ENCODE measurements at regions not wholly inside any gene's neighbourhood (a gene's known extent, or its start where the extent isn't known, plus 50 kb on each side); places are given as distances from the start of the nearest gene placed in this dataset.
A peak's percentile ranks its signal among the peaks of the same experiment; 100 is the strongest.

DNA sequence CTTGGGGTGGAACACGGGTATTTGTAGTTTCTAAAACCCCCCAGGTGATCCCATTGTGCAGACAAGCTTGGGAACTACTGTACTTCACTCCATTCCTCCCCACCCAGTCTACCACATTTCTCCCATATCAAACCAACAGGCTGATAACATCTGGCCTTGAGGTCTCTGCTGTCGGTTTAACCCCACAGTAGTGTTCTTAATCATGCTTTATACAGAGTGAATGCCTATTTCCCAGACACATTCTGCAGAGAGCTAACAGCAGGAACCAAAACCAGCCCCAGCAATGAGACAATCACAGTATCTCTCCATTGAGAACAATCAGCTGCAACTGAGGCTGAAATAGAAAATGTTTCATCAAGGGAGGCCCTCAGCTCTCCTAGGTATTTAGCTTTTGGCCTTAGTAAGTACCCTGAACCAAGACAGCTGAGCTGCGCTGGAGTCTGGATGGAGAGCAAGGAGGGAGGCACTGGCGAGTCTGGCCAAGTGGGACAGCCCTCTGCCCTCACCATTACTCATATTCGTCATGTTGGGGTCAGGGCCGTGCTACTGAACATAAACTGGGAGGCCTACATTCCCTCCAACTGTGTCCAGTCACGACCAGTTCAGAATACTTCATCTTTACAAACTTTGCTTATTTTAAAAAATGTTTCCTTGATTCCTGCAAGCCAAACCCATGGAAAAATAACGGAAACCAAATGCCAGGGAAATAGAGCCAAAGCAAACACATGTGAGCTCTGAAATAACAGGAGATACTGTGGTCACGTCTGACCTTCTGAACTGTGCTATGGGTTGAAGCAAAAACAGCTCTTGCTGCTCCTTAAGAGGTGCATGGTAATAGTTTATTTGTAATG is 81.0 kb downstream of the CCDC34 start:
- DNase-seq (peak; percentile 38), ATAC-seq (ENCODE audit: insufficient read depth, low read depth) (peak; percentile 93)
- Histone ChIP-seq H3K79me2 (ENCODE audit: insufficient read depth, low read length) (no peaks in the 10 kb centered on the region), H3K36me3 (ENCODE audit: insufficient read depth, low read length) (no peaks in the 10 kb centered on the region), H3K27ac (ENCODE audit: low read length) (no peak overlapping the region), H2AFZ (ENCODE audit: low read depth, low read length) (no peak overlapping the region), H3K9me3 (ENCODE audit: insufficient read depth, low read length, severe bottlenecking) (no peaks in the 10 kb centered on the region), H3K4me2 (ENCODE audit: insufficient read depth, low read length) (no peak overlapping the region), H4K20me1 (ENCODE audit: insufficient read depth, low read length) (no peaks in the 10 kb centered on the region), H3K9ac (ENCODE audit: low read depth, low read length) (no peak overlapping the region), H3K27me3 (ENCODE audit: insufficient read depth, low read length, poor library complexity) (no peaks in the 10 kb centered on the region), H3K4me1 (ENCODE audit: insufficient read depth, low read length) (0 out of 2 replicates have a peak, but pooled peaks cover 5% of the 10 kb centered on the region), H3K4me3 (ENCODE audit: low read depth in 1 of 2, low read length in 2 of 2) (no peak overlapping the region)
- no peak for TF ChIP-seq CTCF (IDR thresholded peaks at IDR 0.05; ENCODE audit: borderline replicate concordance, extremely low read depth, low read length, poor library complexity, severe bottlenecking)
- TF ChIP-seq EZH2 (IDR thresholded peaks at IDR 0.05; ENCODE audit: borderline replicate concordance, low read depth, low read length, severe bottlenecking), result no peak

- Histone ChIP-seq H3K4me1 (ENCODE audit: insufficient read depth, low read length) (0 out of 2 replicates have a peak, but pooled peaks cover 5% of the 10 kb centered on the region), H3K27ac (ENCODE audit: low read length) (no peak overlapping the region), H3K4me3 (ENCODE audit: low read depth in 1 of 2, low read length in 2 of 2) (no peak overlapping the region), H3K79me2 (ENCODE audit: insufficient read depth, low read length) (no peaks in the 10 kb centered on the region), H3K9me3 (ENCODE audit: insufficient read depth, low read length, severe bottlenecking) (no peaks in the 10 kb centered on the region), H2AFZ (ENCODE audit: low read depth, low read length) (no peak overlapping the region), H4K20me1 (ENCODE audit: insufficient read depth, low read length) (no peaks in the 10 kb centered on the region), H3K9ac (ENCODE audit: low read depth, low read length) (no peak overlapping the region), H3K36me3 (ENCODE audit: insufficient read depth, low read length) (no peaks in the 10 kb centered on the region), H3K27me3 (ENCODE audit: insufficient read depth, low read length, poor library complexity) (no peaks in the 10 kb centered on the region), H3K4me2 (ENCODE audit: insufficient read depth, low read length) (no peak overlapping the region)
- TF ChIP-seq CTCF (IDR thresholded peaks at IDR 0.05; ENCODE audit: borderline replicate concordance, extremely low read depth, low read length, poor library complexity, severe bottlenecking) (no peak), EZH2 (IDR thresholded peaks at IDR 0.05; ENCODE audit: borderline replicate concordance, low read depth, low read length, severe bottlenecking) (no peak)
- no peak for DNase-seq
- ATAC-seq (ENCODE audit: insufficient read depth, low read depth), result peak; percentile 49
Measured at GRCh38 chr11:27281276-27281675, 81.7 kb downstream of the CCDC34 start.

- Histone ChIP-seq H4K20me1 (ENCODE audit: insufficient read depth, low read length) (no peaks in the 10 kb centered on the region), H3K9ac (ENCODE audit: low read depth, low read length) (no peak overlapping the region), H3K36me3 (ENCODE audit: insufficient read depth, low read length) (no peaks in the 10 kb centered on the region), H3K27ac (ENCODE audit: low read length) (no peak overlapping the region), H3K9me3 (ENCODE audit: insufficient read depth, low read length, severe bottlenecking) (no peaks in the 10 kb centered on the region), H3K4me1 (ENCODE audit: insufficient read depth, low read length) (0 out of 2 replicates have a peak, but pooled peaks cover 5% of the 10 kb centered on the region), H3K27me3 (ENCODE audit: insufficient read depth, low read length, poor library complexity) (no peaks in the 10 kb centered on the region), H3K4me3 (ENCODE audit: low read depth in 1 of 2, low read length in 2 of 2) (no peak overlapping the region), H3K4me2 (ENCODE audit: insufficient read depth, low read length) (no peak overlapping the region), H3K79me2 (ENCODE audit: insufficient read depth, low read length) (no peaks in the 10 kb centered on the region), H2AFZ (ENCODE audit: low read depth, low read length) (no peak overlapping the region)
- DNase-seq (no peak), ATAC-seq (ENCODE audit: insufficient read depth, low read depth) (no peak)
- no peak for TF ChIP-seq EZH2 (IDR thresholded peaks at IDR 0.05; ENCODE audit: borderline replicate concordance, low read depth, low read length, severe bottlenecking)
- no peak for TF ChIP-seq CTCF (IDR thresholded peaks at IDR 0.05; ENCODE audit: borderline replicate concordance, extremely low read depth, low read length, poor library complexity, severe bottlenecking)
Measured at GRCh38 chr11:27280140-27280539, 82.9 kb downstream of the CCDC34 start.
